WTC11 (cell line): ENCODE measurements at regions not wholly inside any gene's neighbourhood (a gene's known extent, or its start where the extent isn't known, plus 50 kb on each side); places are given as distances from the start of the nearest gene placed in this dataset.

ENCODE experiments used
- ATAC-seq: fragments of 200-7000 bp; cut with Tn5 transposase; 2 replicates; pipeline ENCODE4 v1.10.0; 2021; ENCODE audit warnings: mild to moderate bottlenecking, moderate library complexity
- CTCF ChIA-PET: fragments of 300-600 bp; sonication (Branson Sonifier 250); formaldehyde crosslinking; loops from one replicate; lab custom pipeline; 2021; ENCODE audit warnings: antibody characterized with exemption; lab: Charles Lee
- POLR2A ChIA-PET: fragments of 350-600 bp; sonication (Branson Sonifier 250); formaldehyde crosslinking; loops from one replicate; lab custom pipeline; 2021; ENCODE audit warnings: antibody characterized with exemption; lab: Charles Lee
- DNase-seq: peaks from one replicate; pipeline ENCODE4 v3.0.0; 2021; ENCODE audit warnings: low spot score
- H3K27ac Mint-ChIP-seq: 2 replicates; pipeline ENCODE4 v1.8.0; 2021; ENCODE audit warnings: mixed read lengths
- H3K27me3 Mint-ChIP-seq: 2 replicates; pipeline ENCODE4 v1.8.0; 2021; ENCODE audit warnings: low read depth, mild to moderate bottlenecking, moderate library complexity, mixed read lengths
- H3K36me3 Mint-ChIP-seq: 2 replicates; pipeline ENCODE4 v1.8.0; 2021; ENCODE audit warnings: mixed read lengths
- H3K4me1 Mint-ChIP-seq: 2 replicates; pipeline ENCODE4 v1.8.0; 2022; ENCODE audit warnings: mixed read lengths
- H3K4me3 Mint-ChIP-seq: 2 replicates; pipeline ENCODE4 v1.8.0; 2021; ENCODE audit warnings: mild to moderate bottlenecking, moderate library complexity, mixed read lengths
- H3K9me3 Mint-ChIP-seq: 2 replicates; pipeline ENCODE4 v1.8.0; 2021; ENCODE audit warnings: mixed read lengths
- ATF6 ChIP-seq: sonication (generic); formaldehyde crosslinking; IDR thresholded peaks from 2 replicates; pipeline ENCODE4 v1.8.1; 2023; ENCODE audit warnings: mild to moderate bottlenecking, missing genetic modification reagents
- CBFB ChIP-seq: sonication (generic); formaldehyde crosslinking; IDR thresholded peaks from 2 replicates; pipeline ENCODE4 v1.8.1; 2022; ENCODE audit warnings: mild to moderate bottlenecking, low read depth, missing genetic modification reagents
- EMX1 ChIP-seq: fragments of 250-450 bp; sonication (Bioruptor Pico); IDR thresholded peaks from 2 replicates; pipeline ENCODE4 v1.8.0; 2021; ENCODE audit warnings: mild to moderate bottlenecking
- ETV6 ChIP-seq: sonication (generic); formaldehyde crosslinking; IDR thresholded peaks from 2 replicates; pipeline ENCODE4 v1.8.1; 2022; ENCODE audit warnings: mild to moderate bottlenecking, missing genetic modification reagents
- JUN ChIP-seq: sonication (generic); formaldehyde crosslinking; IDR thresholded peaks from 2 replicates; pipeline ENCODE4 v1.8.0; 2023; ENCODE audit warnings: mild to moderate bottlenecking, missing genetic modification reagents
- KAT7 ChIP-seq: sonication (generic); formaldehyde crosslinking; IDR thresholded peaks from 2 replicates; pipeline ENCODE4 v1.8.1; 2023; ENCODE audit warnings: missing genetic modification reagents, mild to moderate bottlenecking, borderline replicate concordance
- MAX ChIP-seq: sonication (generic); formaldehyde crosslinking; IDR thresholded peaks from 2 replicates; pipeline ENCODE4 v1.8.0; 2022; ENCODE audit warnings: mild to moderate bottlenecking, missing genetic modification reagents
- MYBL2 ChIP-seq: sonication (generic); formaldehyde crosslinking; IDR thresholded peaks from 2 replicates; pipeline ENCODE4 v1.8.1; 2023; ENCODE audit warnings: mild to moderate bottlenecking, moderate library complexity, missing genetic modification reagents
- NR1H2 ChIP-seq: sonication (generic); formaldehyde crosslinking; IDR thresholded peaks from 2 replicates; pipeline ENCODE4 v1.9.0; 2021; ENCODE audit warnings: mild to moderate bottlenecking, moderate library complexity, missing genetic modification reagents
- PREB ChIP-seq: sonication (generic); formaldehyde crosslinking; IDR thresholded peaks from 2 replicates; pipeline ENCODE4 v1.8.1; 2022; ENCODE audit warnings: mild to moderate bottlenecking, missing genetic modification reagents, moderate library complexity, borderline replicate concordance
- SMAD4 ChIP-seq: sonication (generic); formaldehyde crosslinking; IDR thresholded peaks from 2 replicates; pipeline ENCODE4 v1.8.0; 2022; ENCODE audit warnings: mild to moderate bottlenecking, missing genetic modification reagents
- TCF7 ChIP-seq: sonication (generic); formaldehyde crosslinking; IDR thresholded peaks from 2 replicates; pipeline ENCODE4 v1.8.0; 2022; ENCODE audit warnings: mild to moderate bottlenecking, low read depth, missing genetic modification reagents, moderate library complexity
- ZNF232 ChIP-seq: sonication (generic); formaldehyde crosslinking; IDR thresholded peaks from 2 replicates; pipeline ENCODE4 v1.8.0; 2022; ENCODE audit warnings: mild to moderate bottlenecking, missing genetic modification reagents
- ZNF263 ChIP-seq: sonication (generic); formaldehyde crosslinking; IDR thresholded peaks from 2 replicates; pipeline ENCODE4 v1.8.1; 2022; ENCODE audit warnings: low read depth, mild to moderate bottlenecking, moderate library complexity, missing genetic modification reagents
- ZNF281 ChIP-seq: sonication (generic); formaldehyde crosslinking; IDR thresholded peaks from 2 replicates; pipeline ENCODE4 v1.8.0; 2023; ENCODE audit warnings: mild to moderate bottlenecking, missing genetic modification reagents
- TF ChIP-seq, protein P1 (sequence below): fragments of 250-450 bp; sonication (Bioruptor Pico); IDR thresholded peaks from 2 replicates; pipeline ENCODE4 v1.9.0; 2021; ENCODE audit warnings: mild to moderate bottlenecking
- TF ChIP-seq, protein P2 (sequence below): fragments of 200-600 bp; IDR thresholded peaks from 2 replicates; pipeline ENCODE4 v1.8.0; 2022; ENCODE audit warnings: antibody characterized with exemption
- TF ChIP-seq, protein P3 (sequence below): sonication (generic); formaldehyde crosslinking; IDR thresholded peaks from 2 replicates; pipeline ENCODE4 v1.8.1; 2023; ENCODE audit warnings: mild to moderate bottlenecking, missing genetic modification reagents, moderate library complexity
- TF ChIP-seq, protein P4 (sequence below): sonication (generic); formaldehyde crosslinking; IDR thresholded peaks from 2 replicates; pipeline ENCODE4 v1.8.0; 2022; ENCODE audit warnings: mild to moderate bottlenecking, missing genetic modification reagents
- TF ChIP-seq, protein P5 (sequence below): fragments of 250-450 bp; sonication (Bioruptor Pico); IDR thresholded peaks from 2 replicates; pipeline ENCODE4 v1.9.0; 2021; ENCODE audit warnings: mild to moderate bottlenecking
- TF ChIP-seq, protein P6 (sequence below): sonication (generic); formaldehyde crosslinking; IDR thresholded peaks from 2 replicates; pipeline ENCODE4 v1.8.1; 2023; ENCODE audit warnings: mild to moderate bottlenecking, missing genetic modification reagents, moderate library complexity

DNA sequence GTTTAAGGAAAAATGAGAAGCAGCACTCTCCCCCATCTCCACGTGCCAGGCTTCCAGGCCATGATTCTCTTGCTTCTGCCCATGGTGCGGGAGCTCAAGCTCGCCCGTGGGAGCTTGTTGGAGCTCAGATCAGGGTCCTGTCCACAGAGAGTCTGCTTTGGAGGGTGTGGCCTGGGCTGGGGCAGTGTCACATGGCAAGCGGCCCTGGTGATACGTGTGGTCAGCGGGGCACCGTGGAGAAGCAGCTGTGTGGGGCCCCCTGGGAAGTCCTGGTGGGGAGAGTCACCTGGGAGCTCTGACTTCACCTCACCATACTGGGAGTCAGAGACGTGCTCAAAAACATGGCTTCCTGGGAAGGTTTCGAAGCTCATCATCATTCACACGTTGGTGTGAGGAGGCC lies 275.3 kb downstream of the GADD45G start (continued):
- no peak for TF ChIP-seq ZNF232 (CRISPR knock-in tag)
- no peak for TF ChIP-seq KAT7 (CRISPR knock-in tag)
- TF ChIP-seq SMAD4 (CRISPR knock-in tag) = no peak
- TF ChIP-seq, protein P1, sequence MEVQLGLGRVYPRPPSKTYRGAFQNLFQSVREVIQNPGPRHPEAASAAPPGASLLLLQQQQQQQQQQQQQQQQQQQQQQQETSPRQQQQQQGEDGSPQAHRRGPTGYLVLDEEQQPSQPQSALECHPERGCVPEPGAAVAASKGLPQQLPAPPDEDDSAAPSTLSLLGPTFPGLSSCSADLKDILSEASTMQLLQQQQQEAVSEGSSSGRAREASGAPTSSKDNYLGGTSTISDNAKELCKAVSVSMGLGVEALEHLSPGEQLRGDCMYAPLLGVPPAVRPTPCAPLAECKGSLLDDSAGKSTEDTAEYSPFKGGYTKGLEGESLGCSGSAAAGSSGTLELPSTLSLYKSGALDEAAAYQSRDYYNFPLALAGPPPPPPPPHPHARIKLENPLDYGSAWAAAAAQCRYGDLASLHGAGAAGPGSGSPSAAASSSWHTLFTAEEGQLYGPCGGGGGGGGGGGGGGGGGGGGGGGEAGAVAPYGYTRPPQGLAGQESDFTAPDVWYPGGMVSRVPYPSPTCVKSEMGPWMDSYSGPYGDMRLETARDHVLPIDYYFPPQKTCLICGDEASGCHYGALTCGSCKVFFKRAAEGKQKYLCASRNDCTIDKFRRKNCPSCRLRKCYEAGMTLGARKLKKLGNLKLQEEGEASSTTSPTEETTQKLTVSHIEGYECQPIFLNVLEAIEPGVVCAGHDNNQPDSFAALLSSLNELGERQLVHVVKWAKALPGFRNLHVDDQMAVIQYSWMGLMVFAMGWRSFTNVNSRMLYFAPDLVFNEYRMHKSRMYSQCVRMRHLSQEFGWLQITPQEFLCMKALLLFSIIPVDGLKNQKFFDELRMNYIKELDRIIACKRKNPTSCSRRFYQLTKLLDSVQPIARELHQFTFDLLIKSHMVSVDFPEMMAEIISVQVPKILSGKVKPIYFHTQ (CRISPR knock-in tag) = no peak
- TF ChIP-seq PREB = no peak
- TF ChIP-seq EMX1 (CRISPR knock-in tag) = no peak

DNA sequence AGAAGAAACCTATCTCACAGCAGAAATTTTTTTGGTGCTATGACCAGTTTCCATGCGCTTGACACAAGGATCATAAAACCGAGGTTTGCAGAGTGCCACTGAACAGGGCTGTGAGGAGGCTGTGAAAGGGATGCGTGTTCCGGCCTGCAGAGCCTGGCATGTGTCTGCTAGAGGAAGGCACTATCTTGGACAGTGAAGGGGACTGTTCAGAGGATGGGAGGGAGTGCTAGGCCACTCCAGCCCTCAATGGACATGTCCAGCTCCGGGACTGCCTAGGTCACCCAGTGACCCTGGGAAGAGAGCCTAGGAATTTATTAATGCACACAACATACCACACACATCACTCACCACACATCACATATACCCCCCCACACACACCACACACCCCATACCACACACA lies 275.9 kb downstream of the GADD45G start:
- no peak for ATAC-seq
- Mint-ChIP-seq H3K4me1 (no peaks in the 10 kb centered on the region), H3K27ac (no peak overlapping the region), H3K4me3 (no peak overlapping the region), H3K36me3 (no peaks in the 10 kb centered on the region), H3K27me3 (no peaks in the 10 kb centered on the region; the same call in 1 of the 2 replicates), H3K9me3 (no peaks in the 10 kb centered on the region)
- DNase-seq = no peak
- ChIA-PET CTCF (interaction anchor here (1.0 kb wide), 1 partner anchor 283 kb away, joined by 3 read pairs; no protein-coding TSS in a partner anchor), POLR2A (no interaction called here)
- no peak for TF ChIP-seq NR1H2 (CRISPR knock-in tag)
- TF ChIP-seq, protein P2, sequence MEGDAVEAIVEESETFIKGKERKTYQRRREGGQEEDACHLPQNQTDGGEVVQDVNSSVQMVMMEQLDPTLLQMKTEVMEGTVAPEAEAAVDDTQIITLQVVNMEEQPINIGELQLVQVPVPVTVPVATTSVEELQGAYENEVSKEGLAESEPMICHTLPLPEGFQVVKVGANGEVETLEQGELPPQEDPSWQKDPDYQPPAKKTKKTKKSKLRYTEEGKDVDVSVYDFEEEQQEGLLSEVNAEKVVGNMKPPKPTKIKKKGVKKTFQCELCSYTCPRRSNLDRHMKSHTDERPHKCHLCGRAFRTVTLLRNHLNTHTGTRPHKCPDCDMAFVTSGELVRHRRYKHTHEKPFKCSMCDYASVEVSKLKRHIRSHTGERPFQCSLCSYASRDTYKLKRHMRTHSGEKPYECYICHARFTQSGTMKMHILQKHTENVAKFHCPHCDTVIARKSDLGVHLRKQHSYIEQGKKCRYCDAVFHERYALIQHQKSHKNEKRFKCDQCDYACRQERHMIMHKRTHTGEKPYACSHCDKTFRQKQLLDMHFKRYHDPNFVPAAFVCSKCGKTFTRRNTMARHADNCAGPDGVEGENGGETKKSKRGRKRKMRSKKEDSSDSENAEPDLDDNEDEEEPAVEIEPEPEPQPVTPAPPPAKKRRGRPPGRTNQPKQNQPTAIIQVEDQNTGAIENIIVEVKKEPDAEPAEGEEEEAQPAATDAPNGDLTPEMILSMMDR = no peak
- no peak for TF ChIP-seq MAX
- TF ChIP-seq TCF7 (CRISPR knock-in tag) = no peak
- TF ChIP-seq ATF6 (CRISPR knock-in tag) = no peak
- TF ChIP-seq, protein P3, sequence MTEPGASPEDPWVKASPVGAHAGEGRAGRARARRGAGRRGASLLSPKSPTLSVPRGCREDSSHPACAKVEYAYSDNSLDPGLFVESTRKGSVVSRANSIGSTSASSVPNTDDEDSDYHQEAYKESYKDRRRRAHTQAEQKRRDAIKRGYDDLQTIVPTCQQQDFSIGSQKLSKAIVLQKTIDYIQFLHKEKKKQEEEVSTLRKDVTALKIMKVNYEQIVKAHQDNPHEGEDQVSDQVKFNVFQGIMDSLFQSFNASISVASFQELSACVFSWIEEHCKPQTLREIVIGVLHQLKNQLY = no peak
- TF ChIP-seq, protein P4, sequence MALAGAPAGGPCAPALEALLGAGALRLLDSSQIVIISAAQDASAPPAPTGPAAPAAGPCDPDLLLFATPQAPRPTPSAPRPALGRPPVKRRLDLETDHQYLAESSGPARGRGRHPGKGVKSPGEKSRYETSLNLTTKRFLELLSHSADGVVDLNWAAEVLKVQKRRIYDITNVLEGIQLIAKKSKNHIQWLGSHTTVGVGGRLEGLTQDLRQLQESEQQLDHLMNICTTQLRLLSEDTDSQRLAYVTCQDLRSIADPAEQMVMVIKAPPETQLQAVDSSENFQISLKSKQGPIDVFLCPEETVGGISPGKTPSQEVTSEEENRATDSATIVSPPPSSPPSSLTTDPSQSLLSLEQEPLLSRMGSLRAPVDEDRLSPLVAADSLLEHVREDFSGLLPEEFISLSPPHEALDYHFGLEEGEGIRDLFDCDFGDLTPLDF (CRISPR knock-in tag) = no peak
- no peak for TF ChIP-seq ETV6 (CRISPR knock-in tag)
- no peak for TF ChIP-seq JUN (CRISPR knock-in tag)
- TF ChIP-seq, protein P5, sequence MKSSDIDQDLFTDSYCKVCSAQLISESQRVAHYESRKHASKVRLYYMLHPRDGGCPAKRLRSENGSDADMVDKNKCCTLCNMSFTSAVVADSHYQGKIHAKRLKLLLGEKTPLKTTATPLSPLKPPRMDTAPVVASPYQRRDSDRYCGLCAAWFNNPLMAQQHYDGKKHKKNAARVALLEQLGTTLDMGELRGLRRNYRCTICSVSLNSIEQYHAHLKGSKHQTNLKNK = no peak
- no peak for TF ChIP-seq MYBL2 (CRISPR knock-in tag)
- TF ChIP-seq CBFB (CRISPR knock-in tag) = no peak
- TF ChIP-seq ZNF281 = no peak
- TF ChIP-seq ZNF263 (CRISPR knock-in tag) = no peak
- TF ChIP-seq, protein P6, sequence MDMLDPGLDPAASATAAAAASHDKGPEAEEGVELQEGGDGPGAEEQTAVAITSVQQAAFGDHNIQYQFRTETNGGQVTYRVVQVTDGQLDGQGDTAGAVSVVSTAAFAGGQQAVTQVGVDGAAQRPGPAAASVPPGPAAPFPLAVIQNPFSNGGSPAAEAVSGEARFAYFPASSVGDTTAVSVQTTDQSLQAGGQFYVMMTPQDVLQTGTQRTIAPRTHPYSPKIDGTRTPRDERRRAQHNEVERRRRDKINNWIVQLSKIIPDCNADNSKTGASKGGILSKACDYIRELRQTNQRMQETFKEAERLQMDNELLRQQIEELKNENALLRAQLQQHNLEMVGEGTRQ (CRISPR knock-in tag) = no peak
